GM23338 (cell line): ENCODE measurements at regions not wholly inside any gene's neighbourhood (a gene's known extent, or its start where the extent isn't known, plus 50 kb on each side); places are given as distances from the start of the nearest gene placed in this dataset.
A peak's percentile ranks its signal among the peaks of the same experiment; 100 is the strongest.

ENCODE experiments used
- ATAC-seq: fragments of 200-7000 bp; cut with Tn5 transposase; 3 replicates; pipeline ENCODE4 v1.9.1; 2020
- DNase-seq: peaks from one replicate; pipeline ENCODE4 v3.0.0-alpha.2; 2015; ENCODE audit warnings: low spot score
- H2AFZ ChIP-seq: fragments of 200-600 bp; sonication (generic); 2 replicates; pipeline ENCODE4 v1.8.0; 2016; ENCODE audit warnings: antibody characterized with exemption, mild to moderate bottlenecking, moderate library complexity
- H3F3A ChIP-seq: fragments of 200-600 bp; sonication (generic); replicated peaks from 2 replicates; pipeline ENCODE4 v1.8.0; 2017; ENCODE audit warnings: antibody characterized with exemption, mixed run types, low read depth
- H3K27ac ChIP-seq: fragments of 200-600 bp; sonication (generic); 2 replicates; pipeline ENCODE4 v1.6.1; 2016; ENCODE audit warnings: low read depth
- H3K27me3 ChIP-seq: fragments of 200-600 bp; sonication (generic); 2 replicates; pipeline ENCODE4 v1.8.0; 2016; ENCODE audit warnings: mild to moderate bottlenecking, mixed run types, moderate library complexity; ENCODE audit not compliant: insufficient read depth
- H3K36me3 ChIP-seq: fragments of 200-600 bp; sonication (generic); 2 replicates; pipeline ENCODE4 v1.8.0; 2016; ENCODE audit warnings: mild to moderate bottlenecking; ENCODE audit not compliant: insufficient read depth
- H3K4me1 ChIP-seq: fragments of 200-600 bp; sonication (generic); 2 replicates; pipeline ENCODE4 v1.8.0; 2016; ENCODE audit warnings: mild to moderate bottlenecking, moderate library complexity; ENCODE audit not compliant: insufficient read depth
- H3K4me2 ChIP-seq: fragments of 200-600 bp; sonication (generic); 2 replicates; pipeline ENCODE4 v1.7.1; 2017; ENCODE audit warnings: mixed run types
- H3K4me3 ChIP-seq: fragments of 200-600 bp; sonication (generic); 2 replicates; pipeline ENCODE4 v1.6.1; 2016; ENCODE audit warnings: mixed run types
- H3K79me2 ChIP-seq: fragments of 200-600 bp; sonication (generic); replicated peaks from 2 replicates; pipeline ENCODE4 v1.8.0; 2017; ENCODE audit warnings: mild to moderate bottlenecking; ENCODE audit not compliant: insufficient read depth
- H3K9me2 ChIP-seq: fragments of 200-600 bp; sonication (generic); 2 replicates; pipeline ENCODE4 v1.8.0; 2017; ENCODE audit not compliant: insufficient read depth
- H4K20me1 ChIP-seq: fragments of 200-600 bp; sonication (generic); replicated peaks from 2 replicates; pipeline ENCODE4 v1.8.0; 2017; ENCODE audit warnings: mild to moderate bottlenecking; ENCODE audit not compliant: insufficient read depth
- H3K27ac Mint-ChIP-seq: 2 replicates; pipeline ENCODE4 v1.8.0; 2020; ENCODE audit warnings: inconsistent platforms, mild to moderate bottlenecking, moderate library complexity, mixed read lengths
- H3K27me3 Mint-ChIP-seq: 3 replicates; pipeline ENCODE4 v1.8.0; 2022; ENCODE audit warnings: low read depth, mild to moderate bottlenecking, moderate library complexity, mixed read lengths, inconsistent platforms; ENCODE audit not compliant: insufficient read depth, poor library complexity
- H3K36me3 Mint-ChIP-seq: 3 replicates; pipeline ENCODE4 v1.8.0; 2021; ENCODE audit warnings: low read depth, mild to moderate bottlenecking, inconsistent platforms, moderate library complexity, mixed read lengths
- H3K4me1 Mint-ChIP-seq: 3 replicates; pipeline ENCODE4 v1.8.0; 2020; ENCODE audit warnings: mild to moderate bottlenecking, inconsistent platforms, mixed read lengths
- H3K4me3 Mint-ChIP-seq: 3 replicates; pipeline ENCODE4 v1.8.0; 2021; ENCODE audit warnings: moderate library complexity, mild to moderate bottlenecking, inconsistent platforms, mixed read lengths
- H3K9me3 Mint-ChIP-seq: 3 replicates; pipeline ENCODE4 v1.8.0; 2020; ENCODE audit warnings: moderate library complexity, mild to moderate bottlenecking, inconsistent platforms, mixed read lengths
- CREB1 ChIP-seq: fragments of 250-450 bp; sonication (Bioruptor Pico); IDR thresholded peaks from 2 replicates; pipeline ENCODE4 v1.5.0; 2020; ENCODE audit warnings: low read depth, mild to moderate bottlenecking, moderate library complexity
- CTCF ChIP-seq, 2 experiments: fragments of 200-600 bp in 1 of 2; sonication (generic) in 1 of 2; conservative IDR thresholded peaks; 2 replicates each; pipeline versions ENCODE4 v1.5.1 to v1.6.1; 2016 to 2017; ENCODE audit warnings: antibody characterized with exemption in 2 of 2, low read depth in 2 of 2, mild to moderate bottlenecking in 2 of 2, moderate library complexity in 1 of 2
- ETS1 ChIP-seq: IDR thresholded peaks from 2 replicates; pipeline ENCODE4 v1.6.1; 2016; ENCODE audit warnings: antibody characterized with exemption
- EZH2 ChIP-seq: fragments of 200-600 bp; sonication (generic); IDR thresholded peaks from one replicate; pipeline ENCODE4 v1.8.0; 2017; ENCODE audit warnings: antibody characterized with exemption, mild to moderate bottlenecking, low read depth; ENCODE audit not compliant: unreplicated experiment
- EZH2phosphoT487 ChIP-seq: fragments of 200-600 bp; sonication (generic); IDR thresholded peaks from one replicate; pipeline ENCODE4 v1.8.1; 2018; ENCODE audit warnings: antibody characterized with exemption; ENCODE audit not compliant: unreplicated experiment
- JUNB ChIP-seq: IDR thresholded peaks from one replicate; pipeline ENCODE4 v1.6.1; 2016; ENCODE audit warnings: antibody characterized with exemption; ENCODE audit not compliant: unreplicated experiment
- NANOG ChIP-seq: IDR thresholded peaks from 2 replicates; pipeline ENCODE4 v1.6.1; 2016; ENCODE audit warnings: antibody characterized with exemption, borderline replicate concordance
- POLR2AphosphoS5 ChIP-seq: IDR thresholded peaks from 2 replicates; pipeline ENCODE4 v1.6.1; 2016; ENCODE audit warnings: antibody characterized with exemption, low read depth
- REST ChIP-seq: IDR thresholded peaks from one replicate; pipeline ENCODE4 v1.6.1; 2018; ENCODE audit warnings: antibody characterized with exemption; ENCODE audit not compliant: unreplicated experiment
- STAT1 ChIP-seq: IDR thresholded peaks from one replicate; pipeline ENCODE4 v1.6.1; 2016; ENCODE audit warnings: antibody characterized with exemption; ENCODE audit not compliant: unreplicated experiment
- ZNF114 ChIP-seq: fragments of 250-450 bp; sonication (Bioruptor Pico); IDR thresholded peaks from 2 replicates; pipeline ENCODE4 v1.5.0; 2020; ENCODE audit warnings: mild to moderate bottlenecking, moderate library complexity

- TF ChIP-seq REST: no peak
- no peak for TF ChIP-seq ETS1
- TF ChIP-seq CTCF (conservative IDR thresholded peaks at IDR 0.05; ENCODE audit: low read depth in 2 of 2): no peak
Observed at GRCh38 chr5:103391659-103392058, 133.1 kb downstream of the MACIR start (continued).

- no peaks in the 10 kb centered on the region for H3K36me3 Mint-ChIP-seq
- no peak overlapping the region for H3K4me3 Mint-ChIP-seq
- no peak overlapping the region for H3K27ac Mint-ChIP-seq
- TF ChIP-seq JUNB: no peak
- no peak for TF ChIP-seq CTCF (conservative IDR thresholded peaks at IDR 0.05; ENCODE audit: low read depth in 2 of 2)
- TF ChIP-seq EZH2: no peak
- TF ChIP-seq NANOG: no peak
- no peak for TF ChIP-seq STAT1
- no peak for TF ChIP-seq CREB1
- no peak for TF ChIP-seq ZNF114 (CRISPR knock-in tag)
- TF ChIP-seq POLR2AphosphoS5: no peak
- TF ChIP-seq EZH2phosphoT487: no peak
Observed at GRCh38 chr5:103389846-103390245, 131.3 kb downstream of the MACIR start.

More at GRCh38 chr5:103389846-103390245, 131.3 kb downstream of the MACIR start:
- Histone ChIP-seq H4K20me1 (no peaks in the 10 kb centered on the region), H3K4me3 (no peak overlapping the region), H3K27me3 (no peaks in the 10 kb centered on the region), H3K27ac (no peak overlapping the region; the same call in 1 of the 2 replicates), H3K4me1 (peaks cover 16% of the 10 kb centered on the region), H3K9me2 (peaks cover under 1% of the 10 kb centered on the region; the same call in 1 of the 2 replicates), H2AFZ (peak overlapping the region; percentile 83), H3K79me2 (no peaks in the 10 kb centered on the region), H3K4me2 (0 out of 2 replicates have a peak overlapping the region, but pooled peaks have one; percentile 22), H3F3A (no peaks in the 10 kb centered on the region), H3K36me3 (no peaks in the 10 kb centered on the region)
- DNase-seq (peak; percentile 54), ATAC-seq (peak; percentile 66)
- H3K27me3 Mint-ChIP-seq: peaks cover 2% of the 10 kb centered on the region
- H3K9me3 Mint-ChIP-seq: no peaks in the 10 kb centered on the region
- peaks cover 41% of the 10 kb centered on the region for H3K4me1 Mint-ChIP-seq
